ENCODE measurements at regions not wholly inside any gene's neighbourhood (a gene's known extent, or its start where the extent isn't known, plus 50 kb on each side); places are given as distances from the start of the nearest gene placed in this dataset.
"Not testable (repeated sequence)": the region's sequence is repeated elsewhere in the genome, so short reads cannot be mapped to it uniquely, and the experiment has no call there.

- no peak for DNase-seq
Measured at GRCh38 chr5:15383469-15383868, 116.5 kb upstream of the FBXL7 start.

GRCh38 chr5:15383021-15383420, 117.0 kb upstream of the FBXL7 start:
- DNase-seq: no peak

DNA sequence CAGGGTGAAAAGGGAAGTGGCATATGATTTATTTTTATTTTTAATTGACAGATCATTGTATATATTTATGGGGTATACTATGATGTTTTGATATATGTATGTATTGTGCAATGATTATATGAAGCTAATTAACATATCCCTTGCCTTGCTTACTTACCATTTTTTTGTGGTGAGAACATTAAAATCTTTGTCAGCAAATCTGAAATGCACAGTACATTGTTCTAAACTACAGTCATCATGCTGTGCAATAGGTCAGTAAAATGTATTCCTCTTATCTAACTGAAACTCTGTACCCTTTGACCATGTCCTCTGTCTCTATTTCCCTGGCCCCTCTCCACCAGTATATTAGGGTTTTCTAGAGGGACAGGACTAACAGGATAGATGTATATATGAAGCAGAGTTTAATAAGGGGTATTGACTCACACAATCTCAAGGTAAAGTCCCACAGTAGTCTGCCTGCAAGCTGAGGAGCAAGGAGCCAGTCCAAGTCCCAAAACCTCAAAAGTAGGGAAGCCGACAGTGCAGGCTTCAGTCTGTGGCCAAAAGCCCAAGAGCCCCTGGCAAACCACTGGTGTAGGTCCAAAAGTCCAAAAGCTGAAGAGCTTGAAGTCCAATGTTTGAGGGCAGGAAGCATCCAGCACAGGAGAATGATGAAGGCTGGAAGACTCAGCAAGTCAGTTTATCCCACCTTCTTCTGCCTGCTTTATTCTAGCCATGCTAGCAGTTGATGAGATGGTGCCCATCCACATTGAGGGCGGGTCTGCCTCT, 122.2 kb upstream of the FBXL7 start:
- no peak for DNase-seq

- DNase-seq: no peak
Measured at GRCh38 chr5:15376803-15377202, 123.2 kb upstream of the FBXL7 start.

DNA sequence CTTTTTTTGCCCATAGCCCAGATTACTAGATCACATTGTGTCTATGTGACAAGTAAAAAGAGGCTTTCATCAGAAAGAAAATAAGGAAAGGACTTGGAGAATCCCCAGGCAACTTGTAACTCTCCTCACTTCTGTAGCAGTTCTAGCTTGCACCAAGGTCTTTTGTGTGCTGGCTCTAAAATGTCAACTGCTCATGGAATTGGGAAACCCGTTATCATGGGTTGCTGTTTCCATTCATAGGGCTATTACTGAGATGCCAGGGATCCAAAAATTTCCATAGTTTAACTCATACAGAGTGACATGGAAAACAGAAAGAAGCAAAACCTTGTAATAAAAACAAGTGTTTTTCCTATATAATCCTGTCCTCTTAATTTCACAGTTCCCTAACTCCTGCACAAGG, 123.9 kb upstream of the FBXL7 start:
- no peak for DNase-seq

DNA sequence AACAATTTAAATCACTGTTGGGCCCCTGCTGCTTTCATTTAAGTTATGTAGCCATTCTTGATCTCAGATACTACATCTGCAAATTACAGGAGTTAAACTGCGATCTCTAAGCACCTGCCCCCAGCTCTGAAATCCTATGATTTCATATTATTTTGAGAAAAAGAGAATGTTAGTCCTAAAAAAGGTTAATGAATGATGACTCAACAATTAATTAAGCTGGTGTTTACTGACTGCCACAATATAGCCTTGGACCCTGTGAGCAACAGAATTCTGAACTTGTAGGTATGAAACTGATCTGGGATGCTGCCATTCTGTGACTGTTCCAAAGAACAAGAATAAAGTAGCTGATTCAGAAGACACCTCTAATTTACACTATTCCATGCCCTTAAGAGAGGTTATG, 124.4 kb upstream of the FBXL7 start:
- no peak for DNase-seq

- DNase-seq: no peak
Measured at GRCh38 chr5:15374886-15375285, 125.1 kb upstream of the FBXL7 start.

DNA sequence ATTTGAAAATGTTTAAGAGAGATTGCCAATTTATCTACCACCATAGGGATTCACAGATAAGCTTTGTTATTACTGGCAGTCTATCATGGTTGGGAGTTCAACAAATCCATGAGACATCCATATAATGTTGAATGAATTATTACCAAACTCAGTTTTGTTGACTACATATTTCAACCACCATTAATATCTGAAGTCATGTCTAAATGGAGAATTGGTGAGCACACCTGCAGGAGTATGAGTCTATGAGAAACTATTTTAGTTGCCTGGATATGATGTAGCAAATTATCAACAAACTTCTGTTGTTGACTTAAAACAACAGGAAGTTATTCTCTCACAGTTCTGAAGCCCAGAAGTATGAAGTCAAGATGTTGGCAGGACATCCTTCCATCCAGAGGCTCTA, 126.8 kb upstream of the FBXL7 start:
- no peak for DNase-seq

DNA sequence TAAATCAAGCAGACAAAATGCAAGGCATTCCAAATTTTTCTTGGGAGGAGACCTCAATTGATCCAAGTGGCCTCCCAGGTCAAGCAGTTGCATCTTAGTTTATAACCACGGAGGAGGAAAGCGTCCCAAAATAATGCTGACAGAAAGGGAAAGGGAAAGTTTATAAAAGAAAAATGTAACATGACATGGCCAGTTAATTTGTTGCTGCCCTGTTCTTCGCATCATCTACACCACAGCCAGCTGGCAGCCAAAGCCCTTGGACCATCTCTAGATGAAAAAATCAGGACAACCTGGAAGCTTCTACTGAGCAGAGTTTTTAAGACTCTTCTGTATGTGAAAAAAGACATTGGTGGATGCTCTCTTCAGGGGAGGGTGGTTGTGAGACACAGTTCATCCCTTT, 128.8 kb upstream of the FBXL7 start:
- DNase-seq: no peak

DNA sequence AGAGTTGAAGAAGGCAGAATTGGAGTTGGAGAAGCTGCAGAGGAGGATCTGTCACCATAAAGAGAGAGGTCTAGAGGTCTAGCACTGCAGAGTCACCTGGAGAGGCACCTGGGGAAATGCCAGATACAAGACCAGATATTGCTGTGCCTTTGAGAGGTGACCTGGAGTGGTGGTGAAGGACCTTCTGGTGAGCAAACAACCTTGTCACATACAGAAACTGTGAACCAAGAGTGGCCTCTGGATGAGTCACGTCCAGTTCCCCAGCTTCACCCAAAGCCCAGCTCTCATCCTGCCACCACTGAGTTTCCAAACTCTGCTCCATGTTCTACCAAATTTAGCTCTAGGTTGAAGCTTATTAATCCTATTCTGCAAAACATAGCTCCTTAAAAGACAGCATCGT, 131.1 kb upstream of the FBXL7 start:
- no peak for DNase-seq

DNA sequence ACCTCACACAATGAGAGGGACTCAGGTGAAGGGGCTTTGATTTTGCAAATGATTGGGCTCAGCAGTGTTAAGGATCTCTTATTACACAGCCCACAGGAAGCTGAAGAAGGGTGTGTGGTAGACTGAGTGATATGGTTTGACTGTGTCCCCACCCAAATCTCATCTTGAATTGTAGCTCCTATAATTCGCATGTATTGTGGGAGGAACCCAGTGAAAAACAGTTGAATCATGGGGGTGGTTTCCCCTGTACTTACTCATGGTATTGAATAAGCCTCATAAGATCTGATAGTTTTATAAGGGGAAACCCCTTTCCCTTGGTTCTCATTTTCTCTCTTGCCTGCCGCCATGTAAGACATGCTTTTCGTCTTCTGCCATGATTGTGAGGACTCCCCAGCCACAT, 132.5 kb upstream of the FBXL7 start:
- no peak for DNase-seq

- no peak for DNase-seq
Measured at GRCh38 chr5:15366676-15367391, 133.1 kb upstream of the FBXL7 start.

DNA sequence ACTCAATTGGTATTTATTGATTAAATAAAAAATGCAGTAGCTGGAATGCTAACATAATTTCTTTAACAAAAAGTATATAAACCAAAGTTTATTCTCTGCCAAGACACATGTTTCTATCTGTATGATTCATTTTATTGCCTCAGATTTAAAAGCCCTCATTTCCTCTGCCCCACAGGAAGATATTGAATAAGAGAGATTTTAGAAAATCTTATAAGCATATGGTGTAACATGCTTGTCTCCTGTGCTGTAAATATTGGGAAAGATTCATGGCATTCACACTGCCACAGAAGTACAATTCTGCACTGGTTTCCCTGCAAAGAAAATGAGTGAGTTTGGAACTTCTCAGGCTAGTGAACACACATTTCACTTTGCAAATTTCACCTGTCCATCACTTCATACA, 134.9 kb upstream of the FBXL7 start:
- DNase-seq: no peak

GRCh38 chr5:15363601-15364000, 136.4 kb upstream of the FBXL7 start:
- no peak for DNase-seq

DNA sequence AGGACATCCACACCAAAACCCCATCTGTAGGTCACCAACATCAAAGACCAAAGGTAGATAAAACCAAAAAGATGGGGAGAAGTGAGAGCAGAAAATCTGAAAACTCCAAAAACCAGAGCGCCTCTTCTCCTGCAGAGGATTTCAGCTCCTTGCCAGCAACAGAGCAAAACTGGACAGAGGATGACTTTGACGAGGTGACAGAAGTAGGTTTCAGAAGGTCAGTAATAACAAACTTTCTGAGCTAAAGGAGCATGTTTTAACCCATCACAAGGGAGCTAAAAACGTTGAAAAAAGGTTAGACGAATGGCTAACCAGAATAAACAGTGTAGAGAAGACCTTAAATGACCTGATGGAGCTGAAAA, 142.9 kb upstream of the FBXL7 start:
- DNase-seq: not testable (repeated sequence)

GRCh38 chr5:15356308-15357091, 143.5 kb upstream of the FBXL7 start:
- DNase-seq: not testable (repeated sequence)

GRCh38 chr5:15354021-15354420, 146.0 kb upstream of the FBXL7 start:
- no peak for DNase-seq

- DNase-seq: no peak
Measured at GRCh38 chr5:15353086-15353645, 146.8 kb upstream of the FBXL7 start.

- DNase-seq: no peak
Measured at GRCh38 chr5:15350614-15351013, 149.4 kb upstream of the FBXL7 start.

- DNase-seq: no peak
Measured at GRCh38 chr5:15346738-15347137, 153.2 kb upstream of the FBXL7 start.

- no peak for DNase-seq
Measured at GRCh38 chr5:15344954-15345353, 155.0 kb upstream of the FBXL7 start.

DNA sequence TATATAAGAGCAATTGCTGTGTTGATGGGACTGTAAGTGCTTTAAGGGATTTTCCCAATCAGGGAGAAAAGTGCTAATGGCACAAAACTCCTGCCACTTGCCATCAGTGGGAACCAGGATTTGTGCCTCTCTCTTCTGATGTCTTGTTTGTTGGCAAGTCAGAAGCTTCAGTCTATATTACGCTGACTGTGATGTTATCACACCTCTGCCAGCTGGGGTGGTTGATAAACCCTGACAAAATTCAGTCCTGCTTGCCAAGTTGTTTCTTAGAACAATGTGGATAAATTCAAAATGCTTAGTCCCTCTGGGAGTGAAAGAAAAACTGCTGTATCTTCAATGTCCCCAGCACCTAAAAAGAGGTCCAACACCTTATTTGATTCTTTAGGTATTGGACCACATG, 161.4 kb upstream of the FBXL7 start:
- no peak for DNase-seq

DNA sequence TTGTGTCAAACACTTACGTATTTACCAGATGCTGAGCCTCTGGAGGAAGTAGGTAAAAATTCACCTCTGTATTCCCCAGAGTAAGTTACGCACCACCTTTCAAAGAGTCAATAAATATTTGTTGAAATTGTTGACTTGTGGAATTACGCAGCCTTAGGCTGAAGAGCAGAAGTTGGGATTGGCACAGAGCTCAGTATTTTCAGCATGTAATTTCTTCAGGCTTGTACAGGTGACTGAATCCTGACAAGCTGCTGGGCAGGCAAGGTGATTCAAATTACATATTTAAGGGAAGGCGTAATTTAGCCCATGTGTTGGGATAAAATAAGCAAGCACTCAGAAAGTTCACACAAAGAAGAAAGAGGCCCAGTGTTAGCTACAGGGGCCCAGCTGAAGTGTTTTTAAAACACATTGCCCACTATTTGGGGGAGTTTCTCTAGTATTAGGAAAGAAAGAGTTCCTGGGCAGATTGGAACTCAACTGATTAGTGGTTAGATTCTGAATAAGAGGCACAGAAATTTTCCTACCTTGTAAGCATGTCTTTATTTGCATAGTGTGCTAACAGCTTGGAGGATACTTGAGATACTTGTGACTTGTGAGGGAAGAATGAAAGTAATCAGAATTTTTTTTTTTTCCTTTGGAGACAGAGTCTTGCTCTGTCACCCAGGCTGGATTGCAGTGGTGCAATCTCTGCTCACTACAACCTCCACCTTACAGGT, 165.3 kb upstream of the FBXL7 start:
- DNase-seq: no peak
